Mesenchymal stem cell (in vitro differentiated cells and primary cell): ENCODE measurements at regions not wholly inside any gene's neighbourhood (a gene's known extent, or its start where the extent isn't known, plus 50 kb on each side); places are given as distances from the start of the nearest gene placed in this dataset.

Source experiments
- DNase-seq: peaks from one replicate; pipeline ENCODE4 v3.0.0-alpha.2; 2013
- H2AFZ ChIP-seq: one replicate; pipeline ENCODE4 v1.6.1; 2013; ENCODE audit warnings: low read depth, mild to moderate bottlenecking, control low read depth, inconsistent platforms, low read length, moderate library complexity
- H2AK5ac ChIP-seq: 2 replicates; pipeline ENCODE4 v1.6.1; 2013; ENCODE audit warnings: low read length, moderate library complexity, mild to moderate bottlenecking, inconsistent platforms; ENCODE audit not compliant: severe bottlenecking
- H2BK120ac ChIP-seq: one replicate; pipeline ENCODE4 v1.6.1; 2013; ENCODE audit warnings: low read depth, mild to moderate bottlenecking, inconsistent platforms, low read length, moderate library complexity
- H2BK12ac ChIP-seq, 2 experiments: one replicate each; pipeline ENCODE4 v1.6.1; 2013; ENCODE audit warnings: inconsistent platforms in 2 of 2, low read length in 2 of 2, mild to moderate bottlenecking in 2 of 2, moderate library complexity in 2 of 2, control low read depth in 1 of 2
- H2BK15ac ChIP-seq: one replicate; pipeline ENCODE4 v1.6.1; 2013; ENCODE audit warnings: mild to moderate bottlenecking, low read depth, inconsistent platforms; ENCODE audit not compliant: poor library complexity, severe bottlenecking
- H2BK5ac ChIP-seq: 2 replicates; pipeline ENCODE4 v1.6.1; 2013; ENCODE audit warnings: low read depth, mild to moderate bottlenecking, low read length, control low read depth, inconsistent platforms; ENCODE audit not compliant: poor library complexity, severe bottlenecking
- H3K14ac ChIP-seq, 2 experiments: one replicate each; pipeline ENCODE4 v1.6.1; 2013; ENCODE audit warnings: inconsistent platforms in 2 of 2, low read length in 2 of 2, control low read depth in 1 of 2, mild to moderate bottlenecking in 1 of 2, moderate library complexity in 1 of 2
- H3K18ac ChIP-seq, 2 experiments: one replicate each; pipeline ENCODE4 v1.6.1; 2013; ENCODE audit warnings: inconsistent platforms in 2 of 2, low read length in 2 of 2, control low read depth in 1 of 2, low read depth in 1 of 2, mild to moderate bottlenecking in 1 of 2
- H3K23ac ChIP-seq, 2 experiments: one replicate each; pipeline ENCODE4 v1.6.1; 2013; ENCODE audit warnings: inconsistent platforms in 2 of 2, low read length in 2 of 2, mild to moderate bottlenecking in 2 of 2, moderate library complexity in 2 of 2, control low read depth in 1 of 2
- H3K27ac ChIP-seq: 2 replicates; pipeline ENCODE4 v1.5.1; 2013; ENCODE audit warnings: mild to moderate bottlenecking, moderate library complexity, low read length, control low read depth, inconsistent platforms; ENCODE audit not compliant: poor library complexity, severe bottlenecking
- H3K27me3 ChIP-seq, 2 experiments: 2 replicates each; pipeline versions ENCODE4 v1.6.1 to v1.7.0; 2013; ENCODE audit warnings: low read length in 2 of 2, mild to moderate bottlenecking in 2 of 2, moderate library complexity in 2 of 2, control low read depth in 1 of 2, inconsistent platforms in 1 of 2; ENCODE audit not compliant: control insufficient read depth in 1 of 2, insufficient read depth in 1 of 2
- H3K36me3 ChIP-seq, 2 experiments: 2 replicates each; pipeline versions ENCODE4 v1.6.1 to v1.7.0; 2013; ENCODE audit warnings: low read length in 2 of 2, control low read depth in 1 of 2, inconsistent platforms in 1 of 2, low read depth in 1 of 2, mild to moderate bottlenecking in 1 of 2; ENCODE audit not compliant: insufficient read depth in 2 of 2, control insufficient read depth in 1 of 2
- H3K4ac ChIP-seq, 2 experiments: one replicate each; pipeline ENCODE4 v1.6.1; 2013; ENCODE audit warnings: inconsistent platforms in 2 of 2, low read length in 2 of 2, mild to moderate bottlenecking in 2 of 2, moderate library complexity in 2 of 2, control low read depth in 1 of 2, low read depth in 1 of 2
- H3K4me1 ChIP-seq: 2 replicates; pipeline ENCODE4 v1.6.1; 2013; ENCODE audit warnings: low read depth, low read length, control low read depth; ENCODE audit not compliant: control insufficient read depth, insufficient read depth
- H3K4me2 ChIP-seq: 2 replicates; pipeline ENCODE4 v1.6.1; 2013; ENCODE audit warnings: low read length, mild to moderate bottlenecking, inconsistent platforms; ENCODE audit not compliant: poor library complexity, severe bottlenecking
- H3K4me3 ChIP-seq, 2 experiments: 2 replicates each; pipeline versions ENCODE4 v1.5.1 to v1.7.0; 2013; ENCODE audit warnings: low read length in 2 of 2, mild to moderate bottlenecking in 2 of 2, control low read depth in 1 of 2, low read depth in 1 of 2; ENCODE audit not compliant: insufficient read depth in 1 of 2
- H3K79me1 ChIP-seq: replicated peaks from 2 replicates; pipeline ENCODE4 v1.6.1; 2013; ENCODE audit warnings: mild to moderate bottlenecking, control low read depth, low read length, inconsistent platforms; ENCODE audit not compliant: poor library complexity, severe bottlenecking
- H3K9ac ChIP-seq: 2 replicates; pipeline ENCODE4 v1.7.0; 2013; ENCODE audit warnings: mild to moderate bottlenecking, low read length, moderate library complexity
- H3K9me3 ChIP-seq: 2 replicates; pipeline ENCODE4 v1.7.0; 2013; ENCODE audit warnings: mild to moderate bottlenecking, low read length; ENCODE audit not compliant: control insufficient read depth
- H4K8ac ChIP-seq: one replicate; pipeline ENCODE4 v1.6.1; 2013; ENCODE audit warnings: inconsistent platforms, mild to moderate bottlenecking, low read length, moderate library complexity
- H4K91ac ChIP-seq: one replicate; pipeline ENCODE4 v1.6.1; 2013; ENCODE audit warnings: mild to moderate bottlenecking, low read length, inconsistent platforms
- WGBS: methylation state at CpG from one replicate; pipeline ENCODE4 v1.1.7; 2013; ENCODE audit warnings: mixed read lengths; 5-methylcytosine and 5-hydroxymethylcytosine counted together

DNA sequence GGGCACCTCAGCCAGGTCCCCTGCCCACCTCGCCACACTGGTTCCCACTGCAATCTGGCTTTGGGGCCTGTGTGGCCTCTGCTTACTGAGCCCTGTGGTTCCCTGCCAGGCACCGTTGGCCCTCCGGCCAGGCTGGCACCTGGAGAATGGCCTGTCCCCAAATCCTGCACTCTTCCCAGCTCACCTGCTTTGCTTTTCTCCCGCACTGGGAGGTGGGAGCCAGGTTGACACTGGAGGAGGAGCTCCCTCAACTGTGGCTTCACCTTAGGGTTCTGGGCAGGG is 97.0 kb downstream of the SCGB2B2 start:
- H3K4me2 ChIP-seq, result no peak overlapping the region
- no peak overlapping the region for H2BK12ac ChIP-seq
- no peaks in the 10 kb centered on the region for H3K36me3 ChIP-seq
- H2BK15ac ChIP-seq, result no peak overlapping the region
- H3K9ac ChIP-seq, result no peak overlapping the region
- H3K27me3 ChIP-seq, result peaks cover 0 to 3% of the 10 kb centered on the region in 2 experiments
- H3K18ac ChIP-seq, result no peak overlapping the region
- H4K91ac ChIP-seq, result no peak overlapping the region
- no peak overlapping the region for H2AFZ ChIP-seq
- H3K4ac ChIP-seq, result no peak overlapping the region
- 83% methylated on average over 4 of the region's 4 CpGs for WGBS
- no peaks in the 10 kb centered on the region for H3K4me1 ChIP-seq
- H3K23ac ChIP-seq, result no peak overlapping the region
- H3K4me3 ChIP-seq, result no peak overlapping the region
- H3K9me3 ChIP-seq, result peaks cover 6% of the 10 kb centered on the region
- H3K27ac ChIP-seq, result no peak overlapping the region
- H2BK5ac ChIP-seq, result no peak overlapping the region
- no peak overlapping the region for H4K8ac ChIP-seq
- no peak overlapping the region for H2BK120ac ChIP-seq
- H3K14ac ChIP-seq, result no peak overlapping the region
- DNase-seq, result no peak
- H2AK5ac ChIP-seq, result no peak overlapping the region
- no peaks in the 10 kb centered on the region for H3K79me1 ChIP-seq

DNA sequence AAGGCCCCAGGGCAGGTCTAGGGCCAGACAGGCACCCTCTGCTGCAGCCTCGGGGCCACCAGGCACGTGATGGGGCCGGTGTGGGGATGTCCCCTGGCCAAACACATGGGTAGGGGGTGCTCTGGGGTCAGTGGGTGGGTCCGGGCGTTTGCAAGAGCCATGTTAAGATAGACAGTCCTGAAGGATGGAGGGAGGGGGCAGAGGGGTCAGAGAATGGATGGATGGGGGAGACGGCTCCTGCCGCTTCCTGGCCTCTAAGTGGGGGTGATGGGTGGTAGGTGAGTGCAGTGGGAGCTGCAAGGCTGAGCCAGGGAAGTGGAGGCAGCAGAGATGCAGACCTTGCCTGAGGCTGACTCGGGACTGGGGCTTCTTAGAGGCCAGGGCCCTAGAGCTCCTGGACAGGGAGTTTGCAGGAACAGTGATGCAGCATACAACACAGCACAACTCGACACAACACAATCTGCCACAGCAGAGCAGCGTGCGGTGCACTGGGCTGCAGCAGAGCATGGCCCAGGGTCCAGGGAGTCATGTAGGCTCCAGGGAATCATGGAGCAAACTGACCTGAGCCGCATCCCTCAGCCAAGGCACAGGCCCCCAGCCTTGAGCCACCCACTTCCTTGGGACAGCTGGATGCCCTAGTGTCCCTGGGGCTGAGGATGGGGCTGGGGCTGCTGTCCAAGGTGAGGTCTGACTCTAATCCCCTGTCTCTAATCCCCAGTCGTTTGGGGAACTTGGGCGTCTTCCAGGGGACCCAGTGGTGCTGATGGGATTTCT is 97.5 kb downstream of the SCGB2B2 start:
- Histone ChIP-seq H2BK120ac (no peak overlapping the region), H3K4ac (no peak overlapping the region), H3K4me1 (no peaks in the 10 kb centered on the region), H3K27ac (no peak overlapping the region), H2AFZ (no peak overlapping the region), H4K8ac (no peak overlapping the region), H2AK5ac (no peak overlapping the region), H3K9me3 (peaks cover 6% of the 10 kb centered on the region), H3K9ac (no peak overlapping the region), H3K4me3 (no peak overlapping the region), H3K18ac (no peak overlapping the region), H3K14ac (no peak overlapping the region), H4K91ac (no peak overlapping the region), H3K23ac (no peak overlapping the region), H3K27me3 (peaks cover 0 to 3% of the 10 kb centered on the region in 2 experiments), H3K4me2 (no peak overlapping the region), H3K36me3 (no peaks in the 10 kb centered on the region), H2BK12ac (no peak overlapping the region), H2BK15ac (no peak overlapping the region), H2BK5ac (no peak overlapping the region), H3K79me1 (no peaks in the 10 kb centered on the region)
- no peak for DNase-seq
- 57% methylated on average over 14 of the region's 14 CpGs for WGBS

DNA sequence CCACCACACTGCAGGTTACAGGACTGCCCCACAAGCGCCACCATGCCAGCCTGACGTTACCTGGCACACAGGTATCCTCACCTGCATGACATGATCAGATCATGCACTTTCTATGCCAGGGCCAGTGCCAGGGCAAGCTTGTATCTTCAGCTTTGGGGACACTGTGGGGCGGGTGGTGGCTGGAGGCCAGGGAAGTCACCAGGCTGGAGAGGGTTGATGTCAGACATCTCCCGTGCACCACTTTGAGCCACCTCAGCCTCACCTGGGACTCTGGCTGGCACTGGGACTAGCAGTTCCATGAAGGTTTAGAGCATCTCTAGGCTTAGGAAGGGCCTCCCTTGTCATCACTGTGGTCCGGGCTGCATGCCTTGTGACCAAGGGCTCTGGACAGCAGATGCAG is 97.2 kb downstream of the WTIP start:
- no peak overlapping the region for H3K14ac ChIP-seq
- H2BK120ac ChIP-seq, result no peak overlapping the region
- H2BK5ac ChIP-seq, result no peak overlapping the region
- H2AK5ac ChIP-seq, result no peak overlapping the region
- no peak overlapping the region for H3K23ac ChIP-seq
- no peak overlapping the region for H2AFZ ChIP-seq
- no peak overlapping the region for H3K4ac ChIP-seq
- H3K27ac ChIP-seq, result no peak overlapping the region
- DNase-seq, result no peak
- no peak overlapping the region for H3K4me3 ChIP-seq
- peaks cover 0 to 3% of the 10 kb centered on the region in 2 experiments for H3K27me3 ChIP-seq
- H4K91ac ChIP-seq, result no peak overlapping the region
- no peak overlapping the region for H4K8ac ChIP-seq
- H3K4me1 ChIP-seq, result no peaks in the 10 kb centered on the region
- no peak overlapping the region for H3K18ac ChIP-seq
- 69% methylated on average over 5 of the region's 5 CpGs for WGBS
- H2BK12ac ChIP-seq, result no peak overlapping the region
- peaks cover 1% of the 10 kb centered on the region for H3K9me3 ChIP-seq
- H3K79me1 ChIP-seq, result no peaks in the 10 kb centered on the region
- no peak overlapping the region for H3K9ac ChIP-seq
- H3K36me3 ChIP-seq, result no peaks in the 10 kb centered on the region
- no peak overlapping the region for H3K4me2 ChIP-seq
- H2BK15ac ChIP-seq, result no peak overlapping the region

DNA sequence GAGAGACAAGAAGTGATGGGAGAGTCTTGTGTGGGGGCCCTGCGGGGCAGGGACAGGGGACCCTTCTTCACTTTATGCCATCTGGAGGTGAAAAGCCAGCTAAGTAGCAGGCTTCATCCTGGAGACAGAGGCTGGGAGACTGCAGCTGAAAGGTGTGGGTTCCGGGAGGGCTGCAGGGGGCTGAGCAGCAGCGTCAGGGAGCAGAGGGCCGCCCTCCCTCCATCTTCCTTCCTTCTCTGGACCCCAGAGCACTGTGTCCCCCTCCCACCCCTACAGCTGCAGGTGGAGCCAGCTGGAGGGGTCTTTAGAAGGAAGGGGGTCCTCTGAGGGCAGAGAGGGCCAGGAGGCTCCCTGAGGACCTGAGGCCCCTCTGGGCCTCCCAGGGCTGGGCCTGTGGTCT is 96.6 kb downstream of the WTIP start:
- H2BK120ac ChIP-seq, result no peak overlapping the region
- H3K9me3 ChIP-seq, result no peaks in the 10 kb centered on the region
- no peak overlapping the region for H4K91ac ChIP-seq
- no peaks in the 10 kb centered on the region for H3K36me3 ChIP-seq
- H3K27me3 ChIP-seq, result peaks cover 0 to 3% of the 10 kb centered on the region in 2 experiments
- no peak overlapping the region for H2BK15ac ChIP-seq
- no peaks in the 10 kb centered on the region for H3K79me1 ChIP-seq
- H3K4me3 ChIP-seq, result no peak overlapping the region
- no peak overlapping the region for H3K23ac ChIP-seq
- no peak overlapping the region for H2AK5ac ChIP-seq
- H3K14ac ChIP-seq, result no peak overlapping the region
- no peak overlapping the region for H3K4ac ChIP-seq
- H2BK5ac ChIP-seq, result no peak overlapping the region
- H2AFZ ChIP-seq, result no peak overlapping the region
- no peak for DNase-seq
- no peak overlapping the region for H4K8ac ChIP-seq
- H3K9ac ChIP-seq, result no peak overlapping the region
- H3K4me1 ChIP-seq, result no peaks in the 10 kb centered on the region
- H2BK12ac ChIP-seq, result no peak overlapping the region
- 94% methylated on average over 2 of the region's 4 CpGs for WGBS
- H3K27ac ChIP-seq, result no peak overlapping the region
- no peak overlapping the region for H3K18ac ChIP-seq
- H3K4me2 ChIP-seq, result no peak overlapping the region
